ENCODE measurements at regions not wholly inside any gene's neighbourhood (a gene's known extent, or its start where the extent isn't known, plus 50 kb on each side); places are given as distances from the start of the nearest gene placed in this dataset.

DNA sequence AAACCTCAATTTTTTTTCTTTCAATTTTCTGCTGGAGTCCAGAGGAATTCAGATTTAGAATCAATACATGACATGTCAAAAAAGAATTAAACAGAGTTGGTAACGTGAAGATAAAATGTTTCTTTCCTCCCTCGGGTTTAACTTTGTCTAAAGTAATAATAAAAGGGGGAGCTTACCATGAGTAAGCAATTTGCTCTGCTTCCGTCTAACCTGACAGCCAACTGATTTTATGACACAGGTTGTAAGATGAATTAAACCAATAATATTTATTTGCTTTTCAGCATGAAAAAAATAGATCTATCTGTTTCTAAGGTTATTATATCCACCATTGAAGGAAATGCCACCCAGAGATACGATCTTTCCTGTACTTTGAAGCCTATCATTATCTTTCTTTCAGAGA lies 352.6 kb downstream of the OSTF1 start (continued):
- no peak for TF ChIP-seq PATZ1 (tag by site-specific recombination; IDR thresholded peaks at IDR 0.05)
- TF ChIP-seq ZNF529 (tag by site-specific recombination; IDR thresholded peaks at IDR 0.05; ENCODE audit: insufficient replicate concordance): no peak
- no peak for TF ChIP-seq ZNF350 (tag by site-specific recombination; IDR thresholded peaks at IDR 0.05)
- no peak for TF ChIP-seq ZXDB (tag by site-specific recombination; IDR thresholded peaks at IDR 0.05)

DNA sequence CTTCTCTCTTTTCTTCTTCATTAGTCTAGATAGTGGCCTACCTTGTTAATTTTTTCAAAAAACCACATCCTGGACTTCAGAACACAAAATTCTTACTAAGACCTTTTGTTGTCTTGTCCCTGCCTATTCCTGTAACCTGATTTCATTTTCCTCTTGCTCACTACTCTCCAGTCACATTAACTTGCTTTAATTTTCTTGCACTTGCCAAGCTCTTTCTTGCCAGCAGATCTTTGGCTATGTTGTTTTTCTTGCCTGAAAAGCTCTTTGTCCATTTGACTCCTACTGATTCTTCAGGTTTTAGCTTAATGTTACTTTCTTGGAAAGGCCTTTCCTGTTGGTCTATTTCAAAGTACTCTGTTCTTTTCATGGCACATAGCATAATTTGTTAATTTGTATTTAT lies 356.8 kb downstream of the OSTF1 start:
- H3K4me3 ChIP-seq (ENCODE audit: low read depth, low read length): no peak overlapping the region
- no peak overlapping the region for H3K27ac ChIP-seq (ENCODE audit: extremely low read depth, low read depth, low read length)
- TF ChIP-seq HOXA7 (CRISPR knock-in tag; IDR thresholded peaks at IDR 0.05; ENCODE audit: borderline replicate concordance) (no peak), ZNF335 (tag by site-specific recombination; conservative IDR thresholded peaks at IDR 0.05) (no peak), ZNF16 (tag by site-specific recombination; IDR thresholded peaks at IDR 0.05; ENCODE audit: low read depth) (no peak), ZNF112 (tag by site-specific recombination; IDR thresholded peaks at IDR 0.05) (no peak), ZNF830 (tag by site-specific recombination; IDR thresholded peaks at IDR 0.05; ENCODE audit: low read depth) (no peak), SCRT1 (tag by site-specific recombination; IDR thresholded peaks at IDR 0.05; ENCODE audit: borderline replicate concordance) (no peak), ZBTB20 (tag by site-specific recombination; IDR thresholded peaks at IDR 0.05) (no peak), ZNF157 (tag by site-specific recombination; IDR thresholded peaks at IDR 0.05) (no peak), MEIS1 (CRISPR knock-in tag; IDR thresholded peaks at IDR 0.05; ENCODE audit: borderline replicate concordance) (no peak), YY2 (tag by site-specific recombination; IDR thresholded peaks at IDR 0.05) (no peak), KLF10 (tag by site-specific recombination; IDR thresholded peaks at IDR 0.05) (no peak), ZBTB8A (tag by site-specific recombination; IDR thresholded peaks at IDR 0.05) (no peak), ZNF776 (tag by site-specific recombination; IDR thresholded peaks at IDR 0.05; ENCODE audit: borderline replicate concordance) (no peak)
- TF ChIP-seq, protein P1, sequence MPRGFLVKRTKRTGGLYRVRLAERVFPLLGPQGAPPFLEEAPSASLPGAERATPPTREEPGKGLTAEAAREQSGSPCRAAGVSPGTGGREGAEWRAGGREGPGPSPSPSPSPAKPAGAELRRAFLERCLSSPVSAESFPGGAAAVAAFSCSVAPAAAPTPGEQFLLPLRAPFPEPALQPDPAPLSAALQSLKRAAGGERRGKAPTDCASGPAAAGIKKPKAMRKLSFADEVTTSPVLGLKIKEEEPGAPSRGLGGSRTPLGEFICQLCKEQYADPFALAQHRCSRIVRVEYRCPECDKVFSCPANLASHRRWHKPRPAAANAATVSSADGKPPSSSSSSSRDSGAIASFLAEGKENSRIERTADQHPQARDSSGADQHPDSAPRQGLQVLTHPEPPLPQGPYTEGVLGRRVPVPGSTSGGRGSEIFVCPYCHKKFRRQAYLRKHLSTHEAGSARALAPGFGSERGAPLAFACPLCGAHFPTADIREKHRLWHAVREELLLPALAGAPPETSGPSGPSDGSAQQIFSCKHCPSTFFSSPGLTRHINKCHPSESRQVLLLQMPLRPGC (tag by site-specific recombination; IDR thresholded peaks at IDR 0.05): no peak
- TF ChIP-seq, protein P2, sequence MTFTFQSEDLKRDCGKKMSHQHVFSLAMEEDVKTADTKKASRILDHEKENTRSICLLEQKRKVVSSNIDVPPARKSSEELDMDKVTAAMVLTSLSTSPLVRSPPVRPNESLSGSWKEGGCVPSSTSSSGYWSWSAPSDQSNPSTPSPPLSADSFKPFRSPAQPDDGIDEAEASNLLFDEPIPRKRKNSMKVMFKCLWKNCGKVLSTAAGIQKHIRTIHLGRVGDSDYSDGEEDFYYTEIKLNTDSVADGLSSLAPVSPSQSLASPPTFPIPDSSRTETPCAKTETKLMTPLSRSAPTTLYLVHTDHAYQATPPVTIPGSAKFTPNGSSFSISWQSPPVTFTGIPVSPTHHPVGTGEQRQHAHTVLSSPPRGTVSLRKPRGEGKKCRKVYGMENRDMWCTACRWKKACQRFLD (tag by site-specific recombination; IDR thresholded peaks at IDR 0.05): no peak
- POLR2A ChIA-PET: no interaction called here
- peaks cover under 1% of the 10 kb centered on the region; the same call in 1 of the 2 replicates for H3K4me1 ChIP-seq (ENCODE audit: control insufficient read depth, insufficient read depth, low read length)
- CTCF ChIA-PET: interaction anchor here (0.9 kb wide), 1 partner anchor 31 kb away, joined by 3 read pairs; no protein-coding TSS in a partner anchor
- no peaks in the 10 kb centered on the region for H3K36me3 ChIP-seq (ENCODE audit: control insufficient read depth in 2 of 2, insufficient read depth in 1 of 2, low read length in 2 of 2)
- H3K9me3 ChIP-seq (ENCODE audit: control insufficient read depth, insufficient read depth, low read depth, low read length): no peaks in the 10 kb centered on the region

DNA sequence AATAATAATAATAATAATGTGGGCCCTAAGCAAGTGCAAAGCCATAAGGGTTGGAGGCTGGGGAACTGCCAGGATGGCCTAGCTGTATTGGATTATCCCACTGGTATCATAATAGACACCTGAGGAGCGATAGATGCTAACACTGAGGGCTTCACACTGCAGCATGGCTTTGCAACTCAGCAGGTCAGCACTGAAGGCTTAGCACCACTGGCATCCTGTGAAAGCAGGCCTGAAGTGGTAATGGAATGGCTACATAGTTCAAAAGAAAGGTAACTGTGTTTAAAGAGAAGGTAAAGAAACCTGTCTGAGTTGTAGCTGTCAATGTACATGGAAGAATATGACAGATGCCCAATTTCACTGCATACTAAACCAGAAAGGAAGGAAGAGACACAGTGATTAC lies 359.0 kb downstream of the OSTF1 start:
- H3K27ac ChIP-seq (ENCODE audit: extremely low read depth, low read depth, low read length): no peak overlapping the region
- CTCF ChIA-PET: no interaction called here
- H3K9me3 ChIP-seq (ENCODE audit: control insufficient read depth, insufficient read depth, low read depth, low read length): no peaks in the 10 kb centered on the region
- H3K4me3 ChIP-seq (ENCODE audit: low read depth, low read length): no peak overlapping the region
- no peaks in the 10 kb centered on the region for H3K36me3 ChIP-seq (ENCODE audit: control insufficient read depth in 2 of 2, insufficient read depth in 1 of 2, low read length in 2 of 2)
- POLR2A ChIA-PET: no interaction called here
- H3K4me1 ChIP-seq (ENCODE audit: control insufficient read depth, insufficient read depth, low read length): peaks cover 13% of the 10 kb centered on the region
- no peak for TF ChIP-seq ZNF114 (tag by site-specific recombination; IDR thresholded peaks at IDR 0.05)
- TF ChIP-seq ZBTB10 (tag by site-specific recombination; IDR thresholded peaks at IDR 0.05): no peak
- no peak for TF ChIP-seq ZNF140 (tag by site-specific recombination; IDR thresholded peaks at IDR 0.05)
- TF ChIP-seq, protein P3, sequence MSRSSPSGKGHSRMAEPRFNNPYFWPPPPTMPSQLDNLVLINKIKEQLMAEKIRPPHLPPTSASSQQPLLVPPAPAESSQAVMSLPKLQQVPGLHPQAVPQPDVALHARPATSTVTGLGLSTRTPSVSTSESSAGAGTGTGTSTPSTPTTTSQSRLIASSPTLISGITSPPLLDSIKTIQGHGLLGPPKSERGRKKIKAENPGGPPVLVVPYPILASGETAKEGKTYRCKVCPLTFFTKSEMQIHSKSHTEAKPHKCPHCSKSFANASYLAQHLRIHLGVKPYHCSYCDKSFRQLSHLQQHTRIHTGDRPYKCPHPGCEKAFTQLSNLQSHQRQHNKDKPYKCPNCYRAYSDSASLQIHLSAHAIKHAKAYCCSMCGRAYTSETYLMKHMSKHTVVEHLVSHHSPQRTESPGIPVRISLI (tag by site-specific recombination; IDR thresholded peaks at IDR 0.05): no peak
- TF ChIP-seq ZNF701 (tag by site-specific recombination; IDR thresholded peaks at IDR 0.05): no peak
- no peak for TF ChIP-seq ZNF558 (tag by site-specific recombination; IDR thresholded peaks at IDR 0.05)
- TF ChIP-seq ZNF777 (tag by site-specific recombination; IDR thresholded peaks at IDR 0.05; ENCODE audit: borderline replicate concordance): no peak
- no peak for TF ChIP-seq ZNF561 (tag by site-specific recombination; IDR thresholded peaks at IDR 0.05; ENCODE audit: borderline replicate concordance)

Measured in HEK293 (cell line).